ENCODE measurements at regions not wholly inside any gene's neighbourhood (a gene's known extent, or its start where the extent isn't known, plus 50 kb on each side); places are given as distances from the start of the nearest gene placed in this dataset.

- WGBS, 2 donors: 77 to 78% methylated on average over 21 of the region's 21 CpGs
- intact Hi-C loops (cut with DNase I): no loop called here
- TF ChIP-seq CTCF (IDR thresholded peaks at IDR 0.05): no peak
- H3K4me3 ChIP-seq: no peak overlapping the region
- no peaks in the 10 kb centered on the region for H3K4me1 ChIP-seq
- H3K36me3 ChIP-seq: no peaks in the 10 kb centered on the region
- DNase-seq (no peak), ATAC-seq (peak in 1 of 8 donors; percentile 22)
- H3K9me3 ChIP-seq: no peaks in the 10 kb centered on the region
- H3K27me3 ChIP-seq: peaks cover 0 to 83% (median 57%) of the 10 kb centered on the region in 7 donors
- no peak overlapping the region for H3K27ac ChIP-seq
These were observed 62.2 kb upstream of the B3GAT1 start for GRCh38 chr11:134474070-134474860.

- H3K36me3 ChIP-seq: no peaks in the 10 kb centered on the region
- no peaks in the 10 kb centered on the region for H3K4me1 ChIP-seq
- TF ChIP-seq CTCF (IDR thresholded peaks at IDR 0.05): no peak
- intact Hi-C loops (cut with DNase I): no loop called here
- H3K9me3 ChIP-seq: no peaks in the 10 kb centered on the region
- ATAC-seq: no peak
- H3K4me3 ChIP-seq: no peak overlapping the region
- 71 to 77% methylated on average over 9 of the region's 9 CpGs for WGBS, 2 donors
- H3K27me3 ChIP-seq: peaks cover 0 to 71% (median 49%) of the 10 kb centered on the region in 7 donors
- no peak for DNase-seq
- no peak overlapping the region for H3K27ac ChIP-seq
These were observed 59.8 kb upstream of the B3GAT1 start for GRCh38 chr11:134471716-134472455.

- intact Hi-C loops (cut with DNase I): no loop called here
- no peaks in the 10 kb centered on the region for H3K36me3 ChIP-seq
- no peak for TF ChIP-seq CTCF (IDR thresholded peaks at IDR 0.05)
- H3K4me1 ChIP-seq: no peaks in the 10 kb centered on the region
- ATAC-seq: no peak
- DNase-seq: no peak
- H3K27ac ChIP-seq: no peak overlapping the region
- peaks cover 0 to 76% (median 55%) of the 10 kb centered on the region in 7 donors for H3K27me3 ChIP-seq
- 33% methylated on average over 28 of the region's 28 CpGs for WGBS, 2 donors
- H3K9me3 ChIP-seq: no peaks in the 10 kb centered on the region
- H3K4me3 ChIP-seq: no peak overlapping the region
These were observed 59.2 kb upstream of the B3GAT1 start for GRCh38 chr11:134471087-134471715.

GRCh38 chr11:134470238-134470637 is 58.2 kb upstream of the B3GAT1 start:
- no peaks in the 10 kb centered on the region for H3K9me3 ChIP-seq
- WGBS, 2 donors: 88 to 90% methylated on average over 6 of the region's 6 CpGs
- no peak overlapping the region for H3K27ac ChIP-seq
- DNase-seq: no peak
- no peak for TF ChIP-seq CTCF (IDR thresholded peaks at IDR 0.05)
- peaks cover 0 to 77% (median 64%) of the 10 kb centered on the region in 7 donors for H3K27me3 ChIP-seq
- H3K4me3 ChIP-seq: no peak overlapping the region
- no peaks in the 10 kb centered on the region for H3K36me3 ChIP-seq
- no peaks in the 10 kb centered on the region for H3K4me1 ChIP-seq
- intact Hi-C loops (cut with DNase I): no loop called here
- ATAC-seq: no peak

Measured in heart right ventricle (tissue), 16 donors.